ENCODE measurements at regions not wholly inside any gene's neighbourhood (a gene's known extent, or its start where the extent isn't known, plus 50 kb on each side); places are given as distances from the start of the nearest gene placed in this dataset.

- Histone ChIP-seq H3K9me2 (replicated peaks; ENCODE audit: insufficient read depth) (no peaks in the 10 kb centered on the region), H3K4me2 (no peak overlapping the region)
Observed at GRCh38 chr7:21103426-21104123, 316.9 kb upstream of the SP8 start.

GRCh38 chr7:21104124-21104500 lies 317.4 kb upstream of the SP8 start:
- no peak for DNase-seq (ENCODE audit: low spot score)
- Histone ChIP-seq H2AFZ (no peak overlapping the region), H3K9me2 (replicated peaks; ENCODE audit: insufficient read depth) (no peaks in the 10 kb centered on the region), H3K79me2 (no peaks in the 10 kb centered on the region), H3K4me3 (no peak overlapping the region), H3K4me2 (no peak overlapping the region), H3K4me1 (ENCODE audit: insufficient read depth) (peaks cover 4% of the 10 kb centered on the region), H3K27ac (peak overlapping the region; percentile 89), H4K20me1 (ENCODE audit: insufficient read depth, poor library complexity, severe bottlenecking) (no peaks in the 10 kb centered on the region), H3K27me3 (no peaks in the 10 kb centered on the region), H3K36me3 (replicated peaks; ENCODE audit: insufficient read depth, low read depth) (no peaks in the 10 kb centered on the region), H3K9me3 (ENCODE audit: low read depth) (no peaks in the 10 kb centered on the region)
- TF ChIP-seq EZH2 (IDR thresholded peaks at IDR 0.05; ENCODE audit: borderline replicate concordance) (no peak), EZH2phosphoT487 (IDR thresholded peaks at IDR 0.05; ENCODE audit: low read depth, severe bottlenecking, unreplicated experiment) (no peak), CTCF (IDR thresholded peaks at IDR 0.05; ENCODE audit: poor library complexity) (no peak)
- 78% methylated on average over 4 of the region's 4 CpGs for WGBS (ENCODE audit: low lambda C conversion rate, missing lambda C conversion rate)

More at GRCh38 chr7:21103426-21104123, 316.9 kb upstream of the SP8 start:
- no peak for DNase-seq (ENCODE audit: low spot score)
- Histone ChIP-seq H3K27me3 (no peaks in the 10 kb centered on the region), H2AFZ (no peak overlapping the region), H3K79me2 (no peaks in the 10 kb centered on the region), H3K36me3 (replicated peaks; ENCODE audit: insufficient read depth, low read depth) (no peaks in the 10 kb centered on the region), H3K4me3 (no peak overlapping the region), H3K9me3 (ENCODE audit: low read depth) (no peaks in the 10 kb centered on the region), H4K20me1 (ENCODE audit: insufficient read depth, poor library complexity, severe bottlenecking) (no peaks in the 10 kb centered on the region), H3K27ac (peak overlapping the region; percentile 89), H3K4me1 (ENCODE audit: insufficient read depth) (peaks cover 4% of the 10 kb centered on the region)
- TF ChIP-seq CTCF (IDR thresholded peaks at IDR 0.05; ENCODE audit: poor library complexity) (no peak), EZH2 (IDR thresholded peaks at IDR 0.05; ENCODE audit: borderline replicate concordance) (no peak), EZH2phosphoT487 (IDR thresholded peaks at IDR 0.05; ENCODE audit: low read depth, severe bottlenecking, unreplicated experiment) (no peak)
- WGBS (ENCODE audit: low lambda C conversion rate, missing lambda C conversion rate), result 70% methylated on average over 4 of the region's 4 CpGs

- no peaks in the 10 kb centered on the region for H3K27me3 ChIP-seq
- H3K4me1 ChIP-seq (ENCODE audit: insufficient read depth), result peaks cover 4% of the 10 kb centered on the region
- H3K79me2 ChIP-seq, result no peaks in the 10 kb centered on the region
- H3K4me3 ChIP-seq, result no peak overlapping the region
- H3K27ac ChIP-seq, result no peak overlapping the region
- H3K4me2 ChIP-seq, result no peak overlapping the region
- DNase-seq (ENCODE audit: low spot score), result no peak
- H3K9me2 ChIP-seq (replicated peaks; ENCODE audit: insufficient read depth), result no peaks in the 10 kb centered on the region
- H2AFZ ChIP-seq, result no peak overlapping the region
- H4K20me1 ChIP-seq (ENCODE audit: insufficient read depth, poor library complexity, severe bottlenecking), result no peaks in the 10 kb centered on the region
- no peaks in the 10 kb centered on the region for H3K9me3 ChIP-seq (ENCODE audit: low read depth)
- 87% methylated on average over 4 of the region's 4 CpGs for WGBS (ENCODE audit: low lambda C conversion rate, missing lambda C conversion rate)
- no peak for TF ChIP-seq CTCF (IDR thresholded peaks at IDR 0.05; ENCODE audit: poor library complexity)
- no peak for TF ChIP-seq EZH2 (IDR thresholded peaks at IDR 0.05; ENCODE audit: borderline replicate concordance)
- no peak for TF ChIP-seq EZH2phosphoT487 (IDR thresholded peaks at IDR 0.05; ENCODE audit: low read depth, severe bottlenecking, unreplicated experiment)
- no peaks in the 10 kb centered on the region for H3K36me3 ChIP-seq (replicated peaks; ENCODE audit: insufficient read depth, low read depth)
Observed at GRCh38 chr7:21106296-21106732, 319.6 kb upstream of the SP8 start.
